Muscle layer of duodenum (tissue), 2 donors: ENCODE measurements at regions not wholly inside any gene's neighbourhood (a gene's known extent, or its start where the extent isn't known, plus 50 kb on each side); places are given as distances from the start of the nearest gene placed in this dataset.

Experiments
- H3K27ac ChIP-seq: one replicate; pipeline ENCODE4 v1.7.0; 2013; ENCODE audit warnings: mild to moderate bottlenecking, low read length
- H3K27me3 ChIP-seq: one replicate; pipeline ENCODE4 v1.7.0; 2013; ENCODE audit warnings: low read depth, mild to moderate bottlenecking, control low read depth, low read length
- H3K36me3 ChIP-seq, 2 donors: one replicate each; pipeline ENCODE4 v1.7.0; 2013; ENCODE audit warnings: low read length in 2 of 2, control low read depth in 1 of 2, mild to moderate bottlenecking in 1 of 2; ENCODE audit not compliant: insufficient read depth in 2 of 2, control insufficient read depth in 1 of 2
- H3K4me1 ChIP-seq, 2 donors: one replicate each; pipeline ENCODE4 v1.7.0; 2013; ENCODE audit warnings: low read length in 2 of 2, mild to moderate bottlenecking in 2 of 2, control low read depth in 1 of 2, moderate library complexity in 1 of 2; ENCODE audit not compliant: insufficient read depth in 2 of 2, control insufficient read depth in 1 of 2
- H3K4me3 ChIP-seq, 2 donors: one replicate each; pipeline ENCODE4 v1.7.0; 2013; ENCODE audit warnings: low read length in 2 of 2, low read depth in 1 of 2, mild to moderate bottlenecking in 1 of 2
- H3K9me3 ChIP-seq, 2 donors: one replicate each; pipeline ENCODE4 v1.7.0; 2013; ENCODE audit warnings: low read length in 2 of 2, control low read depth in 1 of 2, mild to moderate bottlenecking in 1 of 2; ENCODE audit not compliant: control insufficient read depth in 1 of 2
- donor health status: healthy.

- no peak overlapping the region for H3K4me3 ChIP-seq
- no peaks in the 10 kb centered on the region for H3K9me3 ChIP-seq
- H3K27me3 ChIP-seq: no peaks in the 10 kb centered on the region
- no peaks in the 10 kb centered on the region for H3K4me1 ChIP-seq
- no peaks in the 10 kb centered on the region for H3K36me3 ChIP-seq
- H3K27ac ChIP-seq: no peak overlapping the region
Observed at GRCh38 chr5:33315189-33315588, 125.6 kb upstream of the TARS1 start.

GRCh38 chr5:33316773-33317172, 124.0 kb upstream of the TARS1 start:
- Histone ChIP-seq H3K36me3 (no peaks in the 10 kb centered on the region), H3K9me3 (no peaks in the 10 kb centered on the region), H3K4me3 (no peak overlapping the region), H3K27me3 (no peaks in the 10 kb centered on the region), H3K27ac (no peak overlapping the region), H3K4me1 (peaks cover 0 to 6% of the 10 kb centered on the region in 2 donors)

DNA sequence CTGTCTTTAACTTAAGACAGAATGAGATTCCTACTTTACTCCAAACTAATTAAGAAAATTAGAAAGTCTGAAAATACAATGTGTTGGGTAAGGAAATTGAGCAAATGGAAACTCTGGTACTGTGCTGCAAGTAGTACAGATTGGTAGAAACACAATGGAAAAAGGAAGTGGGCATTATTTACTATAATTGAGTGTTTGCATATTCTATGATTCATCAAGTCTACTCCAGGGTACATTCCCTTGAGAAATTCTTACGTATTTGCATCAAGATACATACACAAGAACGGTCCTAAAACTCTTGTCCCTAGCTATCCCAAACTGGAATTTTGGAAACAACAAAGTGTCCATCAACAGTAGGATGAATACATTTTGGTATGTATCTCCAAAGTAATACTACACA, 123.5 kb upstream of the TARS1 start:
- H3K27me3 ChIP-seq: no peaks in the 10 kb centered on the region
- no peaks in the 10 kb centered on the region for H3K36me3 ChIP-seq
- H3K9me3 ChIP-seq: no peaks in the 10 kb centered on the region
- H3K4me1 ChIP-seq: peaks cover 0 to 7% of the 10 kb centered on the region in 2 donors
- no peak overlapping the region for H3K27ac ChIP-seq
- H3K4me3 ChIP-seq: no peak overlapping the region

DNA sequence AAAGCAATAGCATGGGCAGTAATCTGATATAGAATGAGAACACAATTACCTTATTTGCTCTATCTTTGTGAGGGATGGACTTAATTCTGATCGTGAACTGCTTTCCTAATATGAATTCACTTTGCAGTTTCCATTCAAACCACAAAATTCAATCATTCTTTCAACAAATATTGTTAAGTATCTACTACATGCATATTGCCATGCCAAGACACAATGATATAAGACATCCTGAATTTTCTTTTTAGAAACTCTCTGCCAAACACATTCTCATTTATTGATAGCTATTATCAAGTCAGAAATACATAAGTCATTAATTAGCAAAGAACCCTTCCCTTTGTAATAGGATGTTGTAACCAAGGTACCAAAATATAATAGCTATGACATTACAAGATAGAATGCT, 121.6 kb upstream of the TARS1 start:
- Histone ChIP-seq H3K27me3 (no peaks in the 10 kb centered on the region), H3K36me3 (no peaks in the 10 kb centered on the region), H3K27ac (no peak overlapping the region), H3K4me3 (no peak overlapping the region), H3K9me3 (no peaks in the 10 kb centered on the region), H3K4me1 (peaks cover 0 to 14% of the 10 kb centered on the region in 2 donors)

DNA sequence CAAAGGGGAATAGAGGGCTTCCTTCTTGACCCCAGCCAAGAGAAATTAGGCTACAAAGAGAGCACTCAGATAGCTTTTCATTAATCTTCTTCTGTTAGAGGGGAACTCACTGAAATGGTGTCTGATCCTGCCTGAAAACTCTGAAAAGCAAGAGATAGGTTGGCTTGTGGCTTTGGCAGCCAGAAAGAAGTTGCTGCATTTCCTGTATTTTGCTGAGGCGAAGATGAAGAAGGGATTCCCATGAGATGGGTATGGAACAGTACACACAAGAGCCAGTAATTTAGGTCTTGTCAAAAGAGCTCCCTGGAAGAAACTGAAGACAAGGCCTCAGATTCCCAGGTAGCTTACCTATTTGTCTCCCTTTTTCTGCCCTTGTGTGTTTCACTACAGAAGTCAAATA, 120.9 kb upstream of the TARS1 start:
- no peaks in the 10 kb centered on the region for H3K36me3 ChIP-seq
- peak overlapping the region; percentile 42 for H3K27ac ChIP-seq
- H3K4me3 ChIP-seq: no peak overlapping the region
- no peaks in the 10 kb centered on the region for H3K27me3 ChIP-seq
- H3K4me1 ChIP-seq: peaks cover 0 to 21% of the 10 kb centered on the region in 2 donors
- H3K9me3 ChIP-seq: no peaks in the 10 kb centered on the region

DNA sequence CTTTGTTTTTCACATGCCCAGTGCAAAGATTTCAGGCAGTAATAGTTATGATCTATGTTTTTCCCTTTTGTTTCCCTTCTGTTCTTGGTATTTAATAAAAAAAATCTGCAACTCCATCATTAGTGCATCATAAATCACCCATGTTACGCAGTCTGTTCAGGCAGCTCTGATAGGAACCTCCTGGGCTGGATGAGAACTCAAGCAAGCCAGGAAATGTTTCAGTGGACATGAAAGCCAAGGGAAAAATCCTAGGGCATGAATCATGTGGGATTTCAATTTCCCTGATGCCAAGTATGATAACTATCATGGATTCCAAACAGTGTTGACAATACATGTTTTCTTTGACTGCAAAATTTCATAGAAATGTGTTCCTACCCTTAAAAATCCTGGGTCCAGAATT, 119.7 kb upstream of the TARS1 start:
- peaks cover 0 to 26% of the 10 kb centered on the region in 2 donors for H3K4me1 ChIP-seq
- H3K9me3 ChIP-seq: no peaks in the 10 kb centered on the region
- H3K4me3 ChIP-seq: no peak overlapping the region
- H3K27ac ChIP-seq: no peak overlapping the region
- no peaks in the 10 kb centered on the region for H3K36me3 ChIP-seq
- H3K27me3 ChIP-seq: no peaks in the 10 kb centered on the region

DNA sequence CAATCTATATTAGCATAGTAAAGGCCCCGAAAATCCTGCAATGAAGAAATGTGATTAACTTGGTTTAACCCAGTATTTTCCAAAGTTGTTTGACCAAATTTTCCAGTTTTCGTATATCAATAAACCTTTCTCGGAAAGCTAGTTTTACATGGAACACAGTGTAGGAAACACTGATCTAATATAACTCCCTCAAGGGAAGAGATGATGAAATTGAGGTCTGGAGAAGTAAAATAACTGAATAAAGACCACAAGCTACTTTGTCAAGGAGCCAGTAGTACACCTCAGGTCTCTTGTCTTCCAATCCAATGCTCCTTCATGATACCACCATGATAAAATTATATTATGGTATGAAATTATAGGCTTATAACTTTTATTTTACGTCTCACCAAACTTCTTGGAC, 118.1 kb upstream of the TARS1 start:
- Histone ChIP-seq H3K4me1 (peaks cover 0 to 26% of the 10 kb centered on the region in 2 donors), H3K27me3 (no peaks in the 10 kb centered on the region), H3K27ac (no peak overlapping the region), H3K4me3 (no peak overlapping the region), H3K36me3 (no peaks in the 10 kb centered on the region), H3K9me3 (no peaks in the 10 kb centered on the region)

DNA sequence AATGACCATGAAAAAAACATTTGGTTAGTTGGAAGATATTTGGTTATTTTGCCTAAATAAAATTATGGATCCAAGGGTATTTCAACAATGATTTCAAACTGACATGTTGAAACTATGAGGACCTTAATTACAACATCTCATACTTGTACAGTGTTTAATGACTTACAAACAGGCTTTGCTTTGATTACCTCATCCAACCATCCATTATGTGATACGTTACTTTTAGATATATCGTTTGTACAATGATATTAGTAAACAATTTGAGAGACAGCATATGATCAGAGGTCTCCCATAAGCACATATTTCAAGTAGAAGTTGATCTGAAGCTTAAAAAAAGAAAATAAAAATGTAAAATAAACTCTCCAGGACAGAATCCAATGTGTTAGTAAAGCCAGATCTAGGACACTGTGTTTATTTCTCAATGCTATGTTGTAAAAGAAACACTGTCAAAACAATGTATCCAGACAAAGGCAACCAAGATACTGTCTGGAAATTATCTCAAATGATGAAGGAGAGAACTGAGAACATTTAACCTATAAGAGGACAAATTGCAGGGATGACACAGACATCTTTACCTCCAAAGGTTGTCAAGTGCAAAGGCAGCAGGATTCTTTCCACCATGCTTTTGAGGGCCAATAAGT, 116.0 kb upstream of the TARS1 start:
- Histone ChIP-seq H3K36me3 (no peaks in the 10 kb centered on the region), H3K27ac (no peak overlapping the region), H3K4me3 (no peak overlapping the region), H3K27me3 (no peaks in the 10 kb centered on the region), H3K9me3 (no peaks in the 10 kb centered on the region), H3K4me1 (peaks cover 0 to 33% of the 10 kb centered on the region in 2 donors)

DNA sequence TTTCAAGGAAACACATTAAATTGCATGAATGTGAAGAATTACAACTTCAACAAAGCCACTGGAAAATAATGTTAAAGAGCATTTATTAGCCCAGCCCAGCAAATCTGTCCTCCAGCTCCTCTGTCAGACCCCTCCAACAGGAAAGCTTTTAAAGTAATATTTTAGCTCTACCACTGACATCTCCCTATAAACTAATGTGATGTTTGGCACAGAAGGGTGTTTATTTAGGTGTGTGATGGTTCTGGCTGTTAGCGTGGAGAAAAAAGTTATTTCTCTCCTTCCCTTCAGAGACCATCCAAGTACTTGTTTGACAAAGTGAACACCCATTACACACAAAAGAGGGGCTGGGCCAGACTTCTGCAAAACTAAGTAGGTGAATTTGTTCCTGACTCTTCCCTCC, 111.9 kb upstream of the TARS1 start:
- H3K27me3 ChIP-seq: no peaks in the 10 kb centered on the region
- H3K4me1 ChIP-seq: peaks cover 0 to 37% of the 10 kb centered on the region in 2 donors
- H3K9me3 ChIP-seq: no peaks in the 10 kb centered on the region
- H3K4me3 ChIP-seq: no peak overlapping the region
- no peaks in the 10 kb centered on the region for H3K36me3 ChIP-seq
- H3K27ac ChIP-seq: no peak overlapping the region

DNA sequence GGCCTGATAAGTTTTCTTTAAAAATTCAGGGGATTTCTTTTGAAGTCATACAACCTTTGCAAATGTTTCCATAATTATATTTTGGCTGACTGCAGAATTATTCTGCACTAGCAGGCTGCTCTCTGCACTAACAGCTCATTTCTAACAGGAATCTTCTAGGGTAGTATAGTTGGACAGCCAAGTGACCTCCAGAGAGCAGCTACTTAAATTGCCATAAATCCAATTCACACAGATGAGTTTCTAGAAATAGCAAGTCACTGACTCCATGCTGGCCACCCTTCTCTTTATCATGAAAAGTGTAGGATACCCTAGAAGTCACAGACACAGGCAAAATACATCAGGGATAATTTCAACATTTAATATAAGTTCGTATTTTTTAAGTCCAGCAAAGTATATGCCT, 110.9 kb upstream of the TARS1 start:
- H3K4me3 ChIP-seq: no peak overlapping the region
- no peaks in the 10 kb centered on the region for H3K36me3 ChIP-seq
- H3K4me1 ChIP-seq: peaks cover 0 to 27% of the 10 kb centered on the region in 2 donors
- H3K27ac ChIP-seq: no peak overlapping the region
- no peaks in the 10 kb centered on the region for H3K9me3 ChIP-seq
- no peaks in the 10 kb centered on the region for H3K27me3 ChIP-seq

DNA sequence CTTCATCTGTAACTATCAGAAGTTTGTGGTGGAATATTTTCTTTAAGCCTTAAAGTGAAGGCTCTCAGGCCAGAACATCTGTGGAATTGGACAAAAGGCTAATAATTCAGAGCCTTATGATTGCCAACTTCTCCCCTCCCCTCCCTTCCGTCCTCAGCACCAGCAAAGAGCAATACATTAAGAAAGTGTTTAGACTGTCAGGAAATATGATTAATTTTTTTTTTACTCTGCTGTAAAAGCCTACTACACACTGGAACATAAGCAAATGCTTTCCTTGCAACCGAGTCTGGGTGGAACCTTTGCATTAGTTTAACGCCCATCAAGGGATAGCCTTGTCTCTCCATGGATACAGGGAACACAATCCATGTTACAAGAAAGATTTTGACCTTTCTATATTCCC, 110.3 kb upstream of the TARS1 start:
- no peaks in the 10 kb centered on the region for H3K36me3 ChIP-seq
- no peaks in the 10 kb centered on the region for H3K9me3 ChIP-seq
- peaks cover 0 to 23% of the 10 kb centered on the region in 2 donors for H3K4me1 ChIP-seq
- H3K27me3 ChIP-seq: no peaks in the 10 kb centered on the region
- no peak overlapping the region for H3K4me3 ChIP-seq
- no peak overlapping the region for H3K27ac ChIP-seq

GRCh38 chr5:33330992-33331391, 109.8 kb upstream of the TARS1 start:
- Histone ChIP-seq H3K36me3 (no peaks in the 10 kb centered on the region), H3K27ac (no peak overlapping the region), H3K4me1 (peaks cover 0 to 23% of the 10 kb centered on the region in 2 donors), H3K9me3 (no peaks in the 10 kb centered on the region), H3K27me3 (no peaks in the 10 kb centered on the region), H3K4me3 (no peak overlapping the region)
